B cell (primary cell): ENCODE measurements at regions not wholly inside any gene's neighbourhood (a gene's known extent, or its start where the extent isn't known, plus 50 kb on each side); places are given as distances from the start of the nearest gene placed in this dataset.

ENCODE experiments used
- ATAC-seq: fragments of 200-7000 bp; cut with Tn5 transposase; one replicate; pipeline ENCODE4 v1.10.0; 2021; ENCODE audit warnings: low read depth, mild to moderate bottlenecking, moderate number of reproducible peaks, moderate library complexity
- CTCF ChIA-PET: fragments of 350-600 bp; sonication (Branson Sonifier 250); formaldehyde crosslinking; loops from one replicate; lab custom pipeline; 2021; ENCODE audit warnings: antibody characterized with exemption, inconsistent platforms; lab: Charles Lee
- POLR2A ChIA-PET: fragments of 350-600 bp; sonication (Branson Sonifier 250); formaldehyde crosslinking; loops from one replicate; lab custom pipeline; 2021; ENCODE audit warnings: antibody characterized with exemption; lab: Charles Lee
- DNase-seq: peaks from one replicate; pipeline ENCODE4 v3.0.0; 2013
- H2AFZ ChIP-seq: 2 replicates; pipeline ENCODE4 v1.6.1; 2012; ENCODE audit warnings: mild to moderate bottlenecking, low read depth, low read length; ENCODE audit not compliant: insufficient read depth, poor library complexity, severe bottlenecking
- H3K27ac ChIP-seq, 2 donors: 1 replicate in 1 of 2; 2 replicates in 1 of 2; pipeline ENCODE4 v1.5.1; 2012 to 2013; ENCODE audit warnings: low read length in 2 of 2, mild to moderate bottlenecking in 2 of 2, moderate library complexity in 1 of 2
- H3K27me3 ChIP-seq, 4 experiments: fragments of 200-600 bp in 1 of 4; sonication (generic) in 1 of 4; replicated peaks in 1 of 4; 1 replicate in 2 of 4; 2 replicates in 2 of 4; pipeline versions ENCODE4 v1.6.1 to v1.7.0; 2013 to 2016; ENCODE audit warnings: low read length in 3 of 4, mild to moderate bottlenecking in 2 of 4, mixed read lengths in 1 of 4, moderate library complexity in 1 of 4; ENCODE audit not compliant: insufficient read depth in 4 of 4, control insufficient read depth in 3 of 4; ENCODE audit errors: control extremely low read depth in 1 of 4
- H3K36me3 ChIP-seq, 2 experiments: replicated peaks in 1 of 2; 1 replicate in 1 of 2; 2 replicates in 1 of 2; pipeline versions ENCODE4 v1.6.1 to v1.7.1; 2013; ENCODE audit warnings: low read length in 1 of 2; ENCODE audit not compliant: insufficient read depth in 2 of 2, control insufficient read depth in 1 of 2; ENCODE audit errors: control extremely low read depth in 1 of 2, extremely low read depth in 1 of 2
- H3K4me1 ChIP-seq, 2 donors: fragments of 200-600 bp in 1 of 2; sonication (generic) in 1 of 2; 1 replicate in 1 of 2; 2 replicates in 1 of 2; pipeline versions ENCODE4 v1.5.1 to v1.6.1; 2013 to 2017; ENCODE audit warnings: low read length in 2 of 2; ENCODE audit not compliant: control insufficient read depth in 2 of 2, insufficient read depth in 2 of 2
- H3K4me2 ChIP-seq: replicated peaks from 2 replicates; pipeline ENCODE3; 2012; ENCODE audit warnings: mild to moderate bottlenecking, low read depth, low read length; ENCODE audit not compliant: poor library complexity, severe bottlenecking
- H3K4me3 ChIP-seq, 5 experiments: fragments of 200-600 bp in 1 of 5; sonication (generic) in 1 of 5; 1 replicate in 3 of 5; 2 replicates in 2 of 5; pipeline versions ENCODE4 v1.5.1 to v1.7.0; 2011 to 2016; ENCODE audit warnings: low read length in 4 of 5, mild to moderate bottlenecking in 4 of 5, low read depth in 2 of 5, control low read depth in 1 of 5, moderate library complexity in 1 of 5; ENCODE audit not compliant: insufficient read depth in 1 of 5; ENCODE audit errors: control extremely low read depth in 1 of 5, extremely low read depth in 1 of 5
- H3K79me2 ChIP-seq: fragments of 200-600 bp; sonication (generic); one replicate; pipeline ENCODE4 v1.6.0; 2016; ENCODE audit warnings: low read length; ENCODE audit not compliant: control insufficient read depth, insufficient read depth
- H3K9ac ChIP-seq: fragments of 200-600 bp; sonication (generic); 2 replicates; pipeline ENCODE4 v1.6.1; 2017; ENCODE audit warnings: mild to moderate bottlenecking, low read length, moderate library complexity
- H3K9me3 ChIP-seq, 3 donors: one replicate each; pipeline versions ENCODE4 v1.6.1 to v1.7.1; 2013; ENCODE audit warnings: low read length in 2 of 3; ENCODE audit not compliant: control insufficient read depth in 2 of 3, insufficient read depth in 1 of 3; ENCODE audit errors: control extremely low read depth in 1 of 3
- H4K20me1 ChIP-seq: 2 replicates; pipeline ENCODE4 v1.6.0; 2012; ENCODE audit warnings: mild to moderate bottlenecking, low read length; ENCODE audit not compliant: insufficient read depth, control insufficient read depth, poor library complexity, severe bottlenecking
- H3K27ac Mint-ChIP-seq: one replicate; pipeline ENCODE4 v1.8.0; 2021; ENCODE audit warnings: mixed read lengths
- H3K27me3 Mint-ChIP-seq: one replicate; pipeline ENCODE4 v1.8.0; 2021; ENCODE audit warnings: mixed read lengths
- H3K4me1 Mint-ChIP-seq: one replicate; pipeline ENCODE4 v1.8.0; 2021; ENCODE audit warnings: mixed read lengths
- H3K4me3 Mint-ChIP-seq: one replicate; pipeline ENCODE4 v1.8.0; 2021; ENCODE audit warnings: mixed read lengths
- H3K9me3 Mint-ChIP-seq: one replicate; pipeline ENCODE4 v1.8.0; 2022; ENCODE audit warnings: mixed read lengths; ENCODE audit not compliant: insufficient read depth
- CTCF ChIP-seq: fragments of 200-600 bp; IDR thresholded peaks from one replicate; pipeline ENCODE4 v1.8.0; 2022; ENCODE audit warnings: antibody characterized with exemption, mild to moderate bottlenecking
- EZH2 ChIP-seq: IDR thresholded peaks from 2 replicates; pipeline ENCODE4 v1.6.1; 2012; ENCODE audit warnings: borderline replicate concordance, low read depth, mild to moderate bottlenecking, moderate library complexity, low read length; ENCODE audit not compliant: insufficient read depth, poor library complexity, severe bottlenecking
- WGBS: methylation state at CpG from one replicate; pipeline ENCODE4 v1.1.5; 2013; ENCODE audit warnings: missing lambda C conversion rate; ENCODE audit not compliant: insufficient coverage; 5-methylcytosine and 5-hydroxymethylcytosine counted together
- intact Hi-C: fragments of 100-400 bp; cut with micrococcal nuclease; formaldehyde crosslinking; loops from one replicate; pipeline ENCODE4 v1.10.0; 2022

- no peaks in the 10 kb centered on the region for H3K4me1 ChIP-seq
- no peaks in the 10 kb centered on the region for H3K79me2 ChIP-seq
- H2AFZ ChIP-seq: no peak overlapping the region
- H3K9me3 ChIP-seq: no peaks in the 10 kb centered on the region
- POLR2A ChIA-PET: no interaction called here
- H3K4me3 ChIP-seq: no peak overlapping the region
- H3K27me3 ChIP-seq: no peaks in the 10 kb centered on the region
- no peaks in the 10 kb centered on the region for H3K27me3 Mint-ChIP-seq
- intact Hi-C loops: no loop called here
- no peak overlapping the region for H3K4me2 ChIP-seq
- H3K36me3 ChIP-seq: no peaks in the 10 kb centered on the region
- no peak for TF ChIP-seq EZH2
- no peak for TF ChIP-seq CTCF
- no peak overlapping the region for H3K27ac ChIP-seq
- no peak overlapping the region for H3K27ac Mint-ChIP-seq
- H3K9ac ChIP-seq: no peak overlapping the region
- H3K4me1 Mint-ChIP-seq: no peaks in the 10 kb centered on the region
- H4K20me1 ChIP-seq: no peaks in the 10 kb centered on the region
- no peak for DNase-seq
- ATAC-seq: no peak
- H3K9me3 Mint-ChIP-seq: no peaks in the 10 kb centered on the region
- no peak overlapping the region for H3K4me3 Mint-ChIP-seq
- WGBS: 78% methylated on average over 1 of the region's 4 CpGs
- CTCF ChIA-PET: interaction anchor here (1.3 kb wide), 1 partner anchor 9 kb away, joined by 3 read pairs; no protein-coding TSS in a partner anchor
Measured at GRCh38 chr17:12554251-12554650, 111.4 kb upstream of the MYOCD start.

GRCh38 chr17:12566291-12566690 is 99.4 kb upstream of the MYOCD start:
- H3K4me3 ChIP-seq: no peak overlapping the region
- H3K27me3 ChIP-seq: no peaks in the 10 kb centered on the region
- H3K36me3 ChIP-seq: no peaks in the 10 kb centered on the region
- ATAC-seq (no peak), DNase-seq (no peak)
- Mint-ChIP-seq H3K9me3 (no peaks in the 10 kb centered on the region), H3K4me3 (no peak overlapping the region), H3K4me1 (no peaks in the 10 kb centered on the region), H3K27me3 (peaks cover 14% of the 10 kb centered on the region), H3K27ac (no peak overlapping the region)
- H3K9ac ChIP-seq: no peak overlapping the region
- POLR2A ChIA-PET: no interaction called here
- H3K79me2 ChIP-seq: no peaks in the 10 kb centered on the region
- H3K27ac ChIP-seq: no peak overlapping the region
- H4K20me1 ChIP-seq: no peaks in the 10 kb centered on the region
- no peak overlapping the region for H3K4me2 ChIP-seq
- H2AFZ ChIP-seq: no peak overlapping the region
- TF ChIP-seq CTCF (no peak), EZH2 (no peak)
- intact Hi-C loops: no loop called here
- CTCF ChIA-PET: no interaction called here
- 47% methylated on average over 2 of the region's 4 CpGs for WGBS
- no peaks in the 10 kb centered on the region for H3K4me1 ChIP-seq
- no peaks in the 10 kb centered on the region for H3K9me3 ChIP-seq
